Neutrophil (primary cell): ENCODE measurements at regions not wholly inside any gene's neighbourhood (a gene's known extent, or its start where the extent isn't known, plus 50 kb on each side); places are given as distances from the start of the nearest gene placed in this dataset.

Experiments used
- H3K27ac ChIP-seq: fragments of 200-600 bp; sonication (generic); 2 replicates; pipeline ENCODE4 v1.5.1; 2016; ENCODE audit warnings: mild to moderate bottlenecking, moderate library complexity
- H3K27me3 ChIP-seq: fragments of 200-600 bp; sonication (generic); 2 replicates; pipeline ENCODE4 v1.6.0; 2016; ENCODE audit warnings: mild to moderate bottlenecking
- H3K36me3 ChIP-seq: fragments of 200-600 bp; sonication (generic); 2 replicates; pipeline ENCODE4 v1.5.1; 2017
- H3K4me1 ChIP-seq, 2 experiments: fragments of 200-600 bp in 1 of 2; sonication (generic) in 1 of 2; 1 replicate in 1 of 2; 2 replicates in 1 of 2; pipeline versions ENCODE4 v1.5.1 to v1.6.1; 2013 to 2016; ENCODE audit warnings: low read depth in 1 of 2, low read length in 1 of 2, mild to moderate bottlenecking in 1 of 2, moderate library complexity in 1 of 2; ENCODE audit not compliant: control insufficient read depth in 1 of 2, insufficient read depth in 1 of 2
- H3K4me3 ChIP-seq, 2 experiments: fragments of 200-600 bp in 1 of 2; sonication (generic) in 1 of 2; 1 replicate in 1 of 2; 2 replicates in 1 of 2; pipeline ENCODE4 v1.5.1; 2013 to 2016; ENCODE audit warnings: low read depth in 1 of 2, low read length in 1 of 2, mild to moderate bottlenecking in 1 of 2, moderate library complexity in 1 of 2
- H3K9me3 ChIP-seq: fragments of 200-600 bp; sonication (generic); 2 replicates; pipeline ENCODE4 v1.5.1; 2016
- CTCF ChIP-seq: fragments of 200-600 bp; sonication (generic); IDR thresholded peaks from 2 replicates; pipeline ENCODE4 v1.5.1; 2016; ENCODE audit warnings: antibody characterized with exemption

- Histone ChIP-seq H3K9me3 (no peaks in the 10 kb centered on the region), H3K27ac (no peak overlapping the region), H3K4me1 (no peaks in the 10 kb centered on the region), H3K27me3 (no peaks in the 10 kb centered on the region), H3K4me3 (no peak overlapping the region), H3K36me3 (no peaks in the 10 kb centered on the region)
- TF ChIP-seq CTCF, result no peak
Measured at GRCh38 chr13:58452123-58452623, 820.6 kb downstream of the PCDH17 start.

DNA sequence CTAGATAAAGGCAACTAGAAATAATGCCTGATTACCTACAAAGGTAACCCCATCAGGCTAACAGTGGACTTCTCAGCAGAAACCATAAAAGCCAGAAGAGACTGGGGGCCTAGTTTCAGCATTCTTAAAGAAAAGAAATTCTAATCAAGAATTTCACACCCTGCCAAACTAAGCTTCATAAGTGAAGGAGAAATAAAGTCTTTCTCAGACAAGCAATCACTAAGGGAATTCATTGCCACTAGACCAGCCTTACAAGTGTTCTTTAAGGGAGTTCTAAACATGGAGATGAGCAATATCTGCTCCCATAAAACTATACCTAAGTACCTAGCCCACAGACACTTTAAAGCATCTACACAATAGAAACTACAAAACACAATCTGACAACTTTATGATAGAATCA lies 823.5 kb downstream of the PCDH17 start:
- Histone ChIP-seq H3K9me3 (no peaks in the 10 kb centered on the region), H3K4me3 (no peak overlapping the region), H3K36me3 (no peaks in the 10 kb centered on the region), H3K4me1 (no peaks in the 10 kb centered on the region), H3K27ac (no peak overlapping the region), H3K27me3 (no peaks in the 10 kb centered on the region)
- TF ChIP-seq CTCF, result no peak

GRCh38 chr13:58461217-58461616 lies 829.7 kb downstream of the PCDH17 start:
- Histone ChIP-seq H3K4me1 (no peaks in the 10 kb centered on the region), H3K36me3 (no peaks in the 10 kb centered on the region), H3K9me3 (no peaks in the 10 kb centered on the region), H3K27me3 (no peaks in the 10 kb centered on the region), H3K27ac (no peak overlapping the region), H3K4me3 (no peak overlapping the region)
- TF ChIP-seq CTCF, result no peak

- Histone ChIP-seq H3K27ac (no peak overlapping the region), H3K4me1 (no peaks in the 10 kb centered on the region), H3K4me3 (no peak overlapping the region), H3K27me3 (no peaks in the 10 kb centered on the region), H3K36me3 (no peaks in the 10 kb centered on the region), H3K9me3 (no peaks in the 10 kb centered on the region)
- no peak for TF ChIP-seq CTCF
Measured at GRCh38 chr13:58463841-58464240, 832.3 kb downstream of the PCDH17 start.

- Histone ChIP-seq H3K4me1 (no peaks in the 10 kb centered on the region), H3K4me3 (no peak overlapping the region), H3K9me3 (no peaks in the 10 kb centered on the region), H3K36me3 (no peaks in the 10 kb centered on the region), H3K27ac (no peak overlapping the region), H3K27me3 (no peaks in the 10 kb centered on the region)
- TF ChIP-seq CTCF, result no peak
Measured at GRCh38 chr13:58467176-58467575, 835.6 kb downstream of the PCDH17 start.

- no peaks in the 10 kb centered on the region for H3K9me3 ChIP-seq
- no peak overlapping the region for H3K4me3 ChIP-seq
- H3K36me3 ChIP-seq, result no peaks in the 10 kb centered on the region
- no peak for TF ChIP-seq CTCF
- H3K4me1 ChIP-seq, result no peaks in the 10 kb centered on the region
- no peak overlapping the region for H3K27ac ChIP-seq
- H3K27me3 ChIP-seq, result no peaks in the 10 kb centered on the region
Measured at GRCh38 chr13:58472483-58472882, 840.9 kb downstream of the PCDH17 start.
